IMR-90 (cell line): ENCODE measurements at regions not wholly inside any gene's neighbourhood (a gene's known extent, or its start where the extent isn't known, plus 50 kb on each side); places are given as distances from the start of the nearest gene placed in this dataset.

Source experiments
- ATAC-seq: fragments of 200-7000 bp; cut with Tn5 transposase; 2 replicates; pipeline ENCODE4 v1.9.1; 2020; ENCODE audit warnings: low read depth, mild to moderate bottlenecking, moderate library complexity
- BruUV-seq: library from RNA; stranded (reverse); fragments of 400-500 nt; replicated peaks from 2 replicates; lab custom pipeline; 2021; lab: Mats Ljungman, UMichigan
- CTCF ChIA-PET: fragments of 300-600 bp; formaldehyde crosslinking; extraction: SDS; loops from one replicate; lab custom pipeline; 2021; ENCODE audit warnings: antibody characterized with exemption; lab: Yijun Ruan, JAX
- POLR2A ChIA-PET: fragments of 300-600 bp; sonication (Branson Sonifier 250); formaldehyde crosslinking; loops from one replicate; lab custom pipeline; 2022; ENCODE audit warnings: antibody characterized with exemption; ENCODE audit not compliant: unreplicated experiment; lab: Charles Lee
- DNase-seq: peaks from one replicate; pipeline ENCODE4 v3.0.0; 2013
- H2AFZ ChIP-seq: replicated peaks from 2 replicates; pipeline ENCODE3; 2013; ENCODE audit warnings: low read length, mild to moderate bottlenecking; ENCODE audit not compliant: poor library complexity
- H2AK5ac ChIP-seq: 2 replicates; pipeline ENCODE4 v1.6.1; 2013; ENCODE audit warnings: low read depth, low read length, inconsistent platforms
- H2AK9ac ChIP-seq: replicated peaks from 2 replicates; pipeline ENCODE3; 2013; ENCODE audit warnings: mild to moderate bottlenecking, low read depth, low read length, moderate library complexity; ENCODE audit not compliant: poor library complexity
- H2BK120ac ChIP-seq: 2 replicates; pipeline ENCODE4 v1.6.1; 2013; ENCODE audit warnings: low read depth, low read length, inconsistent platforms
- H2BK15ac ChIP-seq: 3 replicates; pipeline ENCODE4 v1.6.1; 2013; ENCODE audit warnings: low read depth, low read length, inconsistent platforms
- H2BK20ac ChIP-seq: 2 replicates; pipeline ENCODE4 v1.6.1; 2013; ENCODE audit warnings: low read depth, mild to moderate bottlenecking, inconsistent platforms, low read length, moderate library complexity
- H2BK5ac ChIP-seq: 2 replicates; pipeline ENCODE4 v1.6.1; 2013; ENCODE audit warnings: mild to moderate bottlenecking, low read depth, low read length, inconsistent platforms; ENCODE audit not compliant: poor library complexity, severe bottlenecking
- H3K14ac ChIP-seq: replicated peaks from 2 replicates; pipeline ENCODE4 v1.6.1; 2013; ENCODE audit warnings: low read depth, low read length, inconsistent platforms
- H3K18ac ChIP-seq: 2 replicates; pipeline ENCODE4 v1.6.1; 2013; ENCODE audit warnings: low read depth, low read length, control low read depth
- H3K23ac ChIP-seq: 2 replicates; pipeline ENCODE4 v1.6.1; 2013; ENCODE audit warnings: low read depth, low read length, inconsistent platforms
- H3K27ac ChIP-seq: 2 replicates; pipeline ENCODE4 v1.5.1; 2013; ENCODE audit warnings: mild to moderate bottlenecking, control low read depth, low read length; ENCODE audit not compliant: insufficient read depth
- H3K27me3 ChIP-seq: 2 replicates; pipeline ENCODE4 v1.6.1; 2013; ENCODE audit warnings: low read length; ENCODE audit not compliant: control insufficient read depth, insufficient read depth
- H3K36me3 ChIP-seq: 2 replicates; pipeline ENCODE4 v1.6.1; 2013; ENCODE audit warnings: low read length, mixed read lengths; ENCODE audit not compliant: control insufficient read depth, insufficient read depth
- H3K4ac ChIP-seq: 2 replicates; pipeline ENCODE4 v1.6.1; 2013; ENCODE audit warnings: low read depth, low read length, inconsistent platforms
- H3K4me1 ChIP-seq: 2 replicates; pipeline ENCODE4 v1.6.1; 2013; ENCODE audit warnings: low read length, mixed read lengths; ENCODE audit not compliant: control insufficient read depth, insufficient read depth
- H3K4me2 ChIP-seq: 2 replicates; pipeline ENCODE4 v1.6.1; 2013; ENCODE audit warnings: low read depth, mild to moderate bottlenecking, control low read depth, low read length, moderate library complexity
- H3K4me3 ChIP-seq: 2 replicates; pipeline ENCODE4 v1.5.1; 2013; ENCODE audit warnings: low read depth, mild to moderate bottlenecking, control low read depth, low read length, moderate library complexity; ENCODE audit not compliant: insufficient read depth
- H3K56ac ChIP-seq: 2 replicates; pipeline ENCODE4 v1.6.1; 2013; ENCODE audit warnings: low read length, inconsistent platforms; ENCODE audit not compliant: insufficient read depth; ENCODE audit errors: extremely low read depth
- H3K79me1 ChIP-seq, 2 experiments: 2 replicates each; pipeline ENCODE4 v1.6.1; 2013; ENCODE audit warnings: low read length in 2 of 2, inconsistent platforms in 1 of 2, low read depth in 1 of 2
- H3K9ac ChIP-seq: 2 replicates; pipeline ENCODE4 v1.6.1; 2013; ENCODE audit warnings: low read depth, low read length, control low read depth
- H3K9me1 ChIP-seq: 2 replicates; pipeline ENCODE4 v1.6.1; 2013; ENCODE audit warnings: low read length, inconsistent platforms; ENCODE audit not compliant: insufficient read depth
- H3K9me3 ChIP-seq: 2 replicates; pipeline ENCODE4 v1.6.1; 2013; ENCODE audit warnings: low read length; ENCODE audit not compliant: control insufficient read depth, insufficient read depth
- H4K20me1 ChIP-seq: 2 replicates; pipeline ENCODE4 v1.6.1; 2013; ENCODE audit warnings: low read length, inconsistent platforms; ENCODE audit not compliant: insufficient read depth
- H4K5ac ChIP-seq: 2 replicates; pipeline ENCODE4 v1.6.1; 2013; ENCODE audit warnings: mild to moderate bottlenecking, low read depth, low read length, control low read depth
- H4K8ac ChIP-seq, 2 experiments: 2 replicates each; pipeline ENCODE4 v1.6.1; 2013; ENCODE audit warnings: low read depth in 2 of 2, low read length in 2 of 2, control low read depth in 1 of 2, inconsistent platforms in 1 of 2
- H4K91ac ChIP-seq: 2 replicates; pipeline ENCODE4 v1.6.1; 2013; ENCODE audit warnings: low read depth, low read length, inconsistent platforms; ENCODE audit not compliant: insufficient read depth
- CEBPB ChIP-seq: IDR thresholded peaks from 2 replicates; pipeline ENCODE4 v1.6.1; 2012; ENCODE audit warnings: low read depth, low read length, improper control_type of control experiment
- CHD1 ChIP-seq: IDR thresholded peaks from 2 replicates; pipeline ENCODE4 v1.6.1; 2012; ENCODE audit warnings: low read depth, low read length, improper control_type of control experiment
- CTCF ChIP-seq: conservative IDR thresholded peaks from 2 replicates; pipeline ENCODE4 v1.5.1; 2012; ENCODE audit warnings: mild to moderate bottlenecking, low read depth, low read length, improper control_type of control experiment
- ELK1 ChIP-seq: fragments of 150-350 bp; IDR thresholded peaks from 2 replicates; pipeline ENCODE4 v1.6.1; 2016; ENCODE audit warnings: low read depth, mild to moderate bottlenecking, low read length, moderate library complexity, borderline replicate concordance
- MAFK ChIP-seq: IDR thresholded peaks from 2 replicates; pipeline ENCODE4 v1.6.1; 2012; ENCODE audit warnings: low read depth, low read length, improper control_type of control experiment
- RAD21 ChIP-seq: IDR thresholded peaks from 2 replicates; pipeline ENCODE4 v1.6.1; 2012; ENCODE audit warnings: low read length, improper control_type of control experiment
- RCOR1 ChIP-seq: IDR thresholded peaks from 2 replicates; pipeline ENCODE4 v1.6.1; 2012; ENCODE audit warnings: mild to moderate bottlenecking, low read length, improper control_type of control experiment; ENCODE audit not compliant: insufficient replicate concordance
- WGBS, 2 experiments: methylation state at CpG; one replicate each; pipeline versions ENCODE4 v1.1.5 to v1.1.7; 2013; ENCODE audit warnings: missing lambda C conversion rate in 2 of 2; ENCODE audit not compliant: insufficient read length in 1 of 2; ENCODE audit errors: extremely low coverage in 2 of 2; 5-methylcytosine and 5-hydroxymethylcytosine counted together
- dilution Hi-C: fragments of 300-500 bp; cut with HindIII; formaldehyde crosslinking; loops from one replicate; pipeline ENCODE4 v1.14.3; 2018; ENCODE audit warnings: low sequenced_read_pairs; ENCODE audit not compliant: unreplicated experiment
- in situ Hi-C: fragments of 300-500 bp; cut with MboI; formaldehyde crosslinking; loops from 3 replicates; pipeline ENCODE4 v1.14.3; 2019; ENCODE audit warnings: low sequenced_read_pairs, inconsistent platforms, mixed read lengths
- intact Hi-C: fragments of 100-400 bp; cut with micrococcal nuclease; formaldehyde crosslinking; loops from 2 replicates; pipeline ENCODE4 v1.10.0; 2022

- no peak for DNase-seq
- H2AK9ac ChIP-seq: no peak overlapping the region
- H2BK20ac ChIP-seq: no peak overlapping the region
- CTCF ChIA-PET: no interaction called here
- POLR2A ChIA-PET: no interaction called here
- no peak overlapping the region for H3K23ac ChIP-seq
- no peak overlapping the region for H3K4me2 ChIP-seq
- dilution Hi-C loops: no loop called here
- no peak overlapping the region for H3K14ac ChIP-seq
- TF ChIP-seq RAD21 (no peak), RCOR1 (no peak), CHD1 (no peak), CTCF (no peak), ELK1 (no peak), CEBPB (no peak), MAFK (no peak)
- no peaks in the 10 kb centered on the region for H3K36me3 ChIP-seq
- no peak overlapping the region for H2AFZ ChIP-seq
- H4K5ac ChIP-seq: no peak overlapping the region
- no peak for ATAC-seq
- no peak overlapping the region for H4K91ac ChIP-seq
- H3K4ac ChIP-seq: no peak overlapping the region
- no peak overlapping the region for H4K8ac ChIP-seq
- 66% methylated on average over 4 of the region's 9 CpGs; no CpG with 5 or more reads in 1 of the 2 experiments for WGBS, 2 experiments
- no peak overlapping the region for H2AK5ac ChIP-seq
- H3K4me1 ChIP-seq: no peaks in the 10 kb centered on the region
- no peak overlapping the region for H3K27ac ChIP-seq
- no peak overlapping the region for H3K9ac ChIP-seq
- H2BK5ac ChIP-seq: no peak overlapping the region
- intact Hi-C loops: no loop called here
- H4K20me1 ChIP-seq: no peaks in the 10 kb centered on the region
- H3K18ac ChIP-seq: no peak overlapping the region
- H2BK120ac ChIP-seq: no peak overlapping the region
- H3K79me1 ChIP-seq: no peaks in the 10 kb centered on the region
- no peak overlapping the region for H3K56ac ChIP-seq
- H2BK15ac ChIP-seq: no peak overlapping the region
- no peaks in the 10 kb centered on the region for H3K27me3 ChIP-seq
- peaks cover 12% of the 10 kb centered on the region for H3K9me3 ChIP-seq
- BruUV-seq: no TSS peak
- in situ Hi-C loops: no loop called here
- no peak overlapping the region for H3K4me3 ChIP-seq
- no peaks in the 10 kb centered on the region for H3K9me1 ChIP-seq
These were observed 1524.7 kb upstream of the TMEM132C start for GRCh38 chr12:126742241-126742641.
